Lung microvascular endothelial cell (primary cell): ENCODE measurements at regions not wholly inside any gene's neighbourhood (a gene's known extent, or its start where the extent isn't known, plus 50 kb on each side); places are given as distances from the start of the nearest gene placed in this dataset.

Experiments
- DNase-seq, 2 donors: peaks; one replicate each; pipeline versions ENCODE4 v3.0.0 to v3.0.0-alpha.2; 2010; ENCODE audit warnings: low read depth in 2 of 2

- DNase-seq: no peak
Observed at GRCh38 chr11:119888119-119888518, 159.1 kb upstream of the NECTIN1 start.

- no peak for DNase-seq
Observed at GRCh38 chr11:119886667-119887230, 157.7 kb upstream of the NECTIN1 start.

GRCh38 chr11:119885861-119886567 is 157.0 kb upstream of the NECTIN1 start:
- no peak for DNase-seq

GRCh38 chr11:119885067-119885466 is 156.1 kb upstream of the NECTIN1 start:
- DNase-seq: no peak

- DNase-seq: no peak
Observed at GRCh38 chr11:119882316-119882715, 153.3 kb upstream of the NECTIN1 start.

DNA sequence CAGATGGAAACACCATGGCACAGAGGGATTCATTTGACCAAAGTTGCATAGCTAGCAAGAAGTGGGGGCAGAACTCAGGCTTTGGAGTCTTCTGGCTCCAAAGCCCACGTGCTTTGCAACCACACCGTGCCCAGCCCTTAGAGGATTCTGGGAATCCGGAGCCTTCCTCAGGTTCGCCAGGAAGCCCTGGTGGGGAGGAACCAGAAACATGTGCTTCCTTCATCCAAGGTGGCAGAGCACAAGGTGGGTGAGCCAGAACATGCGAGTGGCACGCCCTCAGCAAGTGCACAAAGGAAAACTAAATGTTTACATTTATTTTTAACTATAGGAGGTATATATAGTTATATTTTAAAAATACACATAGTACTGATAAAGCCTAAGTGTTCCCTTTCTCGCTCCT is 151.9 kb upstream of the NECTIN1 start:
- no peak for DNase-seq

- DNase-seq: no peak
Observed at GRCh38 chr11:119880143-119880542, 151.1 kb upstream of the NECTIN1 start.

GRCh38 chr11:119878990-119879389 is 150.0 kb upstream of the NECTIN1 start:
- DNase-seq: no peak

DNA sequence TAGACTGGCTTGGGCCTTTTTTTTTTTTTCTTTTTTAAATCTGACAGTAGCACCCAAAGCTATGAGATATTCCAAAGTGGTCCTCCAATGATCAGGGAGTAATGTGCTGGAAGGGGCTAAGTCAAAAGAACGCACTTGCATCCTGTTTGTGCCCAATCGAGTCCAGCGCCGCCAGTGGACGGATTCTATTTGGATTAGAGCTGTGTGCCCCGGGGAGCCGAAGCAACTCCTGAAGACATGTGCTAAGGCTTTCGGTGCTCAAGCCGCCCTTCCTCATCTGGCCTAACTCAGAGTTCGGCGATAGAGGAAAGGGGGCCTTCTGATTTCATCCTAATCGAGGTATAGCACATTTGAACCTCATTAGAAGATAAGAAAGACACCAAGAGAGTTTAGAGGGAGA is 147.8 kb upstream of the NECTIN1 start:
- no peak for DNase-seq

- DNase-seq: no peak
Observed at GRCh38 chr11:119875841-119876600, 147.0 kb upstream of the NECTIN1 start.

GRCh38 chr11:119874660-119875238 is 145.7 kb upstream of the NECTIN1 start:
- no peak for DNase-seq

DNA sequence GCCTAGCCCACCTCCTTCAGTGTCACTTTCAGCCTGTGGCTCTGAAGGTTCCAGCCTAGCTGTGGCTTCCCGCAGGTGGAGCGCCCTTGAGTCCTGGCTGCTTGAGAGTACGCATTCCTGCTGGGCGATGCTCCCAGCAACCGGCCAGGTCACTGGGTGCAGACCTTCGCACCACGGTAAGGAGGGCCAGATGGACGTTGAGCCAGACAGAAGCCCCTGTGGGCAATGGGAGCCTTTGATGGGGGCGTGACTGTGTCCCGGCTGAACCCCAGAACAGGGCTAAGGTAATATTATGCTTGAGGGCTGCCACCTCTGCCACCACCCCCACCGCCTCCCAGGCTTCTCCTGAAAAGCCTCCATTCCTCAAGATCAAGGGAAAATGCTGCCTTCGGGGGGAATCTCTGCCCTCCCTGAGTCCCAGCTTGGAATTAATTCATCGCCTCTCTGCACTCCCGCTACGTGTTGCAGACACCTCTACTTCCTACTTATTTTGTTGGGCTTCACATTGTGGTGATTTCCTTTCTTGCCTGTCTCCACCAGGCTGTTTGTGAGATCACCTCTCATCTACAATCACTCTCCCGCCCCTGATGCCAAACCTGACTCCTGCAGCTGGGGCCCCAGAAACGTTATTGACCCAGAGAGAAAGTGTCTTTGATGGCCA is 144.9 kb upstream of the NECTIN1 start:
- no peak for DNase-seq

DNA sequence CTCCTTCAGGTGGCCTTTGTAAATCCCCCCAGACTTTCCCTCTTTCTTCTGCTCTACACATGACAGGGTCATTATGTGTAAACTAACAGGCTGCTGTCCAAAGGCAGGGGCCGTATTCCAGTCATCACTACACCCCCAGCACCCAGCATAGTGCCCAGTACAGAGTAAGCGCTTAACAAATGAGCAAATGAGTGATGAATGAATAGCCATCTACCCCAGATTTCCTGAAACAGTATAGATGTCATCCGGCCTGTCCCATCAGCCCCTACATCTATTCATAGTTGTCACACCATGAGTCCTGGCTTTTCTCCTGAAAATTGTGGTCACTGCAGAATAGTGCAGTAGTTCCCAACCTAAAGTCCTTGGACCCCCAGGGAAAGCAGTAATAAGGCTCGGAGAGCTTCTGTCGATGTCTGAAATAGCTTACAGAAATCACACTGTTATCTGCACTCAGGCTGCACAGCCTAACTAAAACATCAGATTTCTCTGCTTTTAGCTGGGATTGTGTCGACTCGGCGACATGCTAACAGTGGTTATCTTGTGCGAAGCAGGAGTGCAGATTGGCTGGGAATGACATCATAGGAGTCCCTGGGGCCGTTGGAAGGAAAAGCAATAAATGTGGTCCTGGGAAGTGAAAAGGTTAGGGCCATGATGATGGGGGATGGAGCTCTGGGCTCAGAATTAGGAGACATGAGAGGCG is 143.8 kb upstream of the NECTIN1 start:
- DNase-seq: no peak

DNA sequence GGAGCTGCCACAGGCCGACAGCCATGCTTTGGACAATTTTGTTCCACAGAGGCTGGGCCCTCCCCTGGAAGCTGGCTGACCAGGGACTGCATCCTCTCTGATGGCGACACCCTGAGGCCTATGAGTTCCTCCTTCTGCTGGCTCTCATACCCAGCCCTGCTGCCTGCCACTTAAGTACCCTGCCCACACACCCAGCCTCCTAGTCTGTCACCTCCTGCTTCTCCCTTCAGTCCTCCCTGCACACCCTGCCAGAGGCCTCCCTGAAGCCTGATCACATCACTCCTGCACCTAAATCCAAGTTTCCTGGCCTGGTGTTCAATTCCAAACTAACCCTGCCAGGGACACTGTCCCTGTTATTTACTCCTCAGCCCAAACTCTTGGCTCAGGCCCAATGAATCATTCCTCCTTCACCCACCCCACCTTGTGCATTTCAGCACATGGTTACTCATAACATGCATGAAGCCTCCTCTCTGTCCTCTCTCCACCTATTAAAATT is 136.7 kb upstream of the NECTIN1 start:
- DNase-seq: no peak

DNA sequence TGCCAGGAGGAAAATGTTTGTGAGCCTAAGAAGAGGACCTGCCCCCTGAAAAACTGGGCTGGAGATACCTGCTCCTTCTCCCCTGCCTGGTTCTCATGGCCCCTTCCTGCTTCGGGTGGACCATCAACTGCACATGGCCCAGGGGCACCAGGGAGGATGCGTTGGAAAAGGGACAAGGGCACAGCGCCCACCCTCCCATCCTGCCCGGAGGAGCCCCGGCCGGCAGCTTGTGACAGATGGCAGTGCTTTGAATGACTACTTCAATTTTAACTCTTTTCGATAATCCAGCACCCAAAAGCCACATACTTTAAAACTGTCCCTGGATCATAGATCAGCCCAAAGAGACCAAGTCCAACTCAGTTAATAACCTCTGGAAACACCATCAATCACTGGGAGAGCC is 135.8 kb upstream of the NECTIN1 start:
- DNase-seq: no peak

GRCh38 chr11:119863851-119864601 is 135.0 kb upstream of the NECTIN1 start:
- no peak for DNase-seq

DNA sequence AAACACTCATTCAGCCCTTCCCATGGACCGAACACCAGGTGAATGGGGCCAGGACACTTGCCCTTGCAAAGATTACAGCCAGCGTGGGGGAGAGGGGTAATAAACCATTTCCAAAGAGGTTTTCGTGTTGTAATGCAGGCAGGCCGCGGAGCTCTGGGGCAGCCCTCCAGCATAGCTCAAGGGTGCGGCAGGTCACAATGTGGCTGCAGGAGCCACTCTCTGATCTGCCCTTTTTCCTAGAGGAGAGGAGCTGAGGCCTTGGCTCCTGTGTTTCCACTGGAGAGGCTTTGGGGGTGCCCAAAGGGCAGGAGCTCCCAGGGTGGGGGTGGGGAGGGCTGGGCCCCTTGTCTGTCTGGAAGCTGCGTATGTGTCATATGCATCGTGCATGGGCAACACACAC is 134.2 kb upstream of the NECTIN1 start:
- DNase-seq: no peak

- no peak for DNase-seq
Observed at GRCh38 chr11:119861160-119861559, 132.2 kb upstream of the NECTIN1 start.

GRCh38 chr11:119860561-119861094 is 131.6 kb upstream of the NECTIN1 start:
- no peak for DNase-seq

GRCh38 chr11:119859684-119860083 is 130.7 kb upstream of the NECTIN1 start:
- no peak for DNase-seq
